ENCODE measurements at regions not wholly inside any gene's neighbourhood (a gene's known extent, or its start where the extent isn't known, plus 50 kb on each side); places are given as distances from the start of the nearest gene placed in this dataset.
A peak's percentile ranks its signal among the peaks of the same experiment; 100 is the strongest.

DNA sequence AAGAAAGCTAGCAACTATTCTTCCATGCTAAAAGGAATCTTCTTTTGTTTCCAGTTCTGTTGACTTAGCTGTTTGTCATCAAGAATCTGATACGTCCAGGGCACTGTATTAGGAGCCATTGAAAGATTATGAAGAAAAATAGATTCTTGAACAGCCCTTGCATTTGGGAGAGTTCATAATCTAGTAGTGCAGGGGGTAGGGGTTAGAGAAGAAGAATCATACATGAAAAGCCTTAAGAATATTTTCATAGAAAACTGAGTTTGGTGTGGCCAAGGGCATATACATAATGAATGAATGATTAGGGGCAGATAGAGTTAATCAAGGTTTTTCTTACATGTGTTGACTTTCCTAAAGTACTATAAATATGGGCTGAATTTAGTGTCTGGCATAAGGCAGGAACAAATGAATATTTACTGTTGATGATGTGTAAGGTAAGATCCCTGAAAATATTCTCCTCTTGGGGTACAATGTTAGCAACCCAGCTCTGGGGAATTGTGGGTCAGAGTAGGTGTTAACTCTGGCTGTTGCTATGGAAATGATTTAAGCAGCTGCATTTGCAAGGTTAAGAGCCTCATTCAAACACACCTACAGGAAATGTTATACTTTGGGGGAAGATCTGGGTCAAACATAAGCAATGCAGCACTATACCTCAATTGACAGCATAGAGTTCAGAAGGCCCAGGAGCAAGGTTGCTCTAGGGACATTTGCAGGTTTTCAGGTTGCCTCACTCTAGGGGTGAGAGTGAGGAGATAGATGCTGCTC lies 667.3 kb upstream of the CITED2 start:
- Histone ChIP-seq H3K36me3 (ENCODE audit: low read depth) (no peaks in the 10 kb centered on the region), H2AFZ (no peak overlapping the region), H3K27ac (no peak overlapping the region), H3F3A (ENCODE audit: insufficient read depth) (peaks cover 26% of the 10 kb centered on the region), H3K4me1 (ENCODE audit: insufficient read depth) (peaks cover 39% of the 10 kb centered on the region), H3K9ac (no peak overlapping the region), H3K27me3 (replicated peaks; ENCODE audit: insufficient read depth) (no peaks in the 10 kb centered on the region), H3K4me3 (no peak overlapping the region), H3K4me2 (ENCODE audit: unreplicated experiment) (no peak overlapping the region), H3K9me3 (ENCODE audit: low read depth) (no peaks in the 10 kb centered on the region), H3K79me2 (ENCODE audit: insufficient read depth) (no peaks in the 10 kb centered on the region), H3K9me2 (ENCODE audit: insufficient read depth) (no peaks in the 10 kb centered on the region), H4K20me1 (ENCODE audit: insufficient read depth) (no peaks in the 10 kb centered on the region)
- 84 to 89% methylated on average over 1 of the region's 1 CpG for WGBS, 2 experiments (ENCODE audit: low coverage in 1 of 2, low lambda C conversion rate in 2 of 2, missing lambda C conversion rate in 2 of 2)
- in situ Hi-C loops (cut with MboI) = no loop called here
- DNase-seq = no peak
- TF ChIP-seq EZH2 (IDR thresholded peaks at IDR 0.05; ENCODE audit: insufficient read depth, poor library complexity, severe bottlenecking) = no peak
- no peak for TF ChIP-seq EZH2phosphoT487 (IDR thresholded peaks at IDR 0.05; ENCODE audit: insufficient read depth, low read depth)

DNA sequence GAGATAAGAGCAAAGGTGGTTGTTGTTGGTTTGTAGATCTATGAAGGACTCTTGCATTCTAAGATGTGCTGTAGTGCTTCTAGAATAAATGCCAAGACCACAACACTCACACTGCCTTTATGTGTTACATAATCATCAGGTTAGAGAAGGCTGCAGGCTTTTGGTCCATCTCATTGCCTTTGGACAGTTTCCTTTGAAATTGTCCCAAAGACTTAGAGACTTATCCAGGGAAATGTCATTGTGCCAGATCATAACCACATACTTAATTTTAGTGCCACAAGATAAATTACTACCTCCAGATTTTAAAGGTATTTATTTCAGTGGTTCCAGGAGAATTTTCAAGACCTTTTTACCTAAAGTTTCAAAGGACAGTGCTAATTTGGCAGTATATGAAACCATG lies 666.6 kb upstream of the CITED2 start:
- no peak overlapping the region for H2AFZ ChIP-seq
- peaks cover 39% of the 10 kb centered on the region for H3K4me1 ChIP-seq (ENCODE audit: insufficient read depth)
- no peaks in the 10 kb centered on the region for H4K20me1 ChIP-seq (ENCODE audit: insufficient read depth)
- no peaks in the 10 kb centered on the region for H3K36me3 ChIP-seq (ENCODE audit: low read depth)
- no peak overlapping the region for H3K4me2 ChIP-seq (ENCODE audit: unreplicated experiment)
- in situ Hi-C loops (cut with MboI) = no loop called here
- DNase-seq = peak; percentile 9
- H3K27me3 ChIP-seq (replicated peaks; ENCODE audit: insufficient read depth) = no peaks in the 10 kb centered on the region
- H3K27ac ChIP-seq = no peak overlapping the region
- H3K4me3 ChIP-seq = no peak overlapping the region
- H3K9me3 ChIP-seq (ENCODE audit: low read depth) = no peaks in the 10 kb centered on the region
- no peaks in the 10 kb centered on the region for H3K79me2 ChIP-seq (ENCODE audit: insufficient read depth)
- peaks cover 26% of the 10 kb centered on the region for H3F3A ChIP-seq (ENCODE audit: insufficient read depth)
- no peaks in the 10 kb centered on the region for H3K9me2 ChIP-seq (ENCODE audit: insufficient read depth)
- H3K9ac ChIP-seq = no peak overlapping the region
- TF ChIP-seq EZH2phosphoT487 (IDR thresholded peaks at IDR 0.05; ENCODE audit: insufficient read depth, low read depth) (no peak), EZH2 (IDR thresholded peaks at IDR 0.05; ENCODE audit: insufficient read depth, poor library complexity, severe bottlenecking) (no peak)

DNA sequence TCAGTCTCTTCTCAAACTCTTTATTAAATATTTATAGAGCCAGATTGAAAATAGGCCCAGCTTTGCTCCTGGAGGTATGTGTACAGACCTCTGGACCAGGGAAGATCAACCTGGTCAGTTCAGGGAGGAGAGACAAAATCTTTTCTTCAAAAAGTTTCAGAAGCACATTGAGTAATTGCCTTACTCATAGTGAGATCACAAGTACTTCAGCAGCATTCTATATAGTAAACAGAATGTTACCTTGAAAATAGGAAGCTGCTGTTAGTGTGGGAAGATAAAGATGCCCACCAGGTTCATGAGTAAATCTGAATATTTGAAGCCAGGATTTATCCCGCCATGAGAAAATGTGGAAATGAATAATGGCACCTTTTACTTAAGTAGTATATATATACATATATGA lies 665.9 kb upstream of the CITED2 start:
- no peaks in the 10 kb centered on the region for H4K20me1 ChIP-seq (ENCODE audit: insufficient read depth)
- no peak overlapping the region for H3K9ac ChIP-seq
- no peak for TF ChIP-seq EZH2 (IDR thresholded peaks at IDR 0.05; ENCODE audit: insufficient read depth, poor library complexity, severe bottlenecking)
- no peak for TF ChIP-seq EZH2phosphoT487 (IDR thresholded peaks at IDR 0.05; ENCODE audit: insufficient read depth, low read depth)
- 58 to 67% methylated on average over 1 of the region's 1 CpG for WGBS, 2 experiments (ENCODE audit: low coverage in 1 of 2, low lambda C conversion rate in 2 of 2, missing lambda C conversion rate in 2 of 2)
- no peaks in the 10 kb centered on the region for H3K79me2 ChIP-seq (ENCODE audit: insufficient read depth)
- no peak overlapping the region for H3K27ac ChIP-seq
- in situ Hi-C loops (cut with MboI) = no loop called here
- H3K9me2 ChIP-seq (ENCODE audit: insufficient read depth) = no peaks in the 10 kb centered on the region
- no peak overlapping the region for H3K4me2 ChIP-seq (ENCODE audit: unreplicated experiment)
- no peaks in the 10 kb centered on the region for H3K9me3 ChIP-seq (ENCODE audit: low read depth)
- peak; percentile 59 for DNase-seq
- peaks cover 26% of the 10 kb centered on the region for H3F3A ChIP-seq (ENCODE audit: insufficient read depth)
- H3K36me3 ChIP-seq (ENCODE audit: low read depth) = no peaks in the 10 kb centered on the region
- no peak overlapping the region for H3K4me3 ChIP-seq
- peaks cover 39% of the 10 kb centered on the region for H3K4me1 ChIP-seq (ENCODE audit: insufficient read depth)
- H3K27me3 ChIP-seq (replicated peaks; ENCODE audit: insufficient read depth) = no peaks in the 10 kb centered on the region
- H2AFZ ChIP-seq = no peak overlapping the region

DNA sequence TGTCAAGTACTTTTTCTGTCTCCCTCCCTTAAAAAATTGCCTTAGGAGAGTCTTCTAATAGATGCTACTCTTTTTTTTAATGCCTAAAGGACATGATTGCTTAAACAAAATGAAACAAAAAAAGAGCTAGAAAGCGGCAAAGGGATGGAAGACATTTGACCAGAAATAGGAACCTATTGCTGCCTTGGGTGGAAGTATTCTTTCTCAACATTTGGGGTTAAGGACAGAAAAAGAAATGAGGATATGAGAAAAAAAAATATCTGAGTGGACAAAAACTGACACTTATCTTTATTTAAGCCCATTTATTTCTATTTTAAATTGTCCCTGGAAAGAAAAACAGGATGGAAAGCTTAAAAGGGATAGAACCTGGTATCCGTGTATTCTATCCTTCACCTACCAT lies 664.9 kb upstream of the CITED2 start:
- 96 to 100% methylated on average over 2 of the region's 2 CpGs for WGBS, 2 experiments (ENCODE audit: low coverage in 1 of 2, low lambda C conversion rate in 2 of 2, missing lambda C conversion rate in 2 of 2)
- Histone ChIP-seq H3K9me2 (ENCODE audit: insufficient read depth) (no peaks in the 10 kb centered on the region), H3K9ac (no peak overlapping the region), H3K79me2 (ENCODE audit: insufficient read depth) (no peaks in the 10 kb centered on the region), H3K4me1 (ENCODE audit: insufficient read depth) (peaks cover 38% of the 10 kb centered on the region), H3K4me2 (ENCODE audit: unreplicated experiment) (no peak overlapping the region), H4K20me1 (ENCODE audit: insufficient read depth) (no peaks in the 10 kb centered on the region), H3K27ac (no peak overlapping the region), H3K9me3 (ENCODE audit: low read depth) (no peaks in the 10 kb centered on the region), H3K4me3 (no peak overlapping the region), H3K36me3 (ENCODE audit: low read depth) (no peaks in the 10 kb centered on the region), H3F3A (ENCODE audit: insufficient read depth) (peaks cover 26% of the 10 kb centered on the region), H2AFZ (no peak overlapping the region), H3K27me3 (replicated peaks; ENCODE audit: insufficient read depth) (no peaks in the 10 kb centered on the region)
- TF ChIP-seq EZH2phosphoT487 (IDR thresholded peaks at IDR 0.05; ENCODE audit: insufficient read depth, low read depth) (no peak), EZH2 (IDR thresholded peaks at IDR 0.05; ENCODE audit: insufficient read depth, poor library complexity, severe bottlenecking) (no peak)
- DNase-seq = no peak
- in situ Hi-C loops (cut with MboI) = no loop called here

DNA sequence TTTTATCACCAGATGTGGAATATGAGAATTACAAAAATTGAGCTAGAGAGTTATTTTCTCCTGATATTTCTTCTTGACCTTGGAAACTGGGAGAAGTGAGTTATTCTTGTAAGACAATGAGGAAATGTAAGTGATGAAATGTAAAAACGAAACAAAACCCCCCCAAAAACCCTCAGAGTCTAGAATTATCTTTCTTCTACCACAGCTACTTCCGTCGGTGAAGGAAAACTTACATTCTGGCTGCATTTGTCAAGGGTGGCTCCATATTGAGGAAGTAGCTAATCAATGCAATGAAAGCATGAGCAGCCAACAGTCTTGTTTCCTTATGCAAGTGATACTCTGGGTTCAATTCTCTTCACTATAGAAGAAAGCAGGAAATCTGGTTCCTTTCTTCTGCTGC lies 661.7 kb upstream of the CITED2 start:
- Histone ChIP-seq H3K27me3 (replicated peaks; ENCODE audit: insufficient read depth) (no peaks in the 10 kb centered on the region), H3K27ac (no peak overlapping the region), H3K4me2 (ENCODE audit: unreplicated experiment) (no peak overlapping the region), H3K4me1 (ENCODE audit: insufficient read depth) (peaks cover 12% of the 10 kb centered on the region), H3K79me2 (ENCODE audit: insufficient read depth) (no peaks in the 10 kb centered on the region), H2AFZ (no peak overlapping the region), H3F3A (ENCODE audit: insufficient read depth) (no peaks in the 10 kb centered on the region), H3K9me3 (ENCODE audit: low read depth) (no peaks in the 10 kb centered on the region), H4K20me1 (ENCODE audit: insufficient read depth) (no peaks in the 10 kb centered on the region), H3K9ac (no peak overlapping the region), H3K9me2 (ENCODE audit: insufficient read depth) (no peaks in the 10 kb centered on the region), H3K4me3 (no peak overlapping the region), H3K36me3 (ENCODE audit: low read depth) (no peaks in the 10 kb centered on the region)
- no peak for DNase-seq
- TF ChIP-seq EZH2 (IDR thresholded peaks at IDR 0.05; ENCODE audit: insufficient read depth, poor library complexity, severe bottlenecking) = no peak
- TF ChIP-seq EZH2phosphoT487 (IDR thresholded peaks at IDR 0.05; ENCODE audit: insufficient read depth, low read depth) = no peak
- 61 to 67% methylated on average over 3 of the region's 3 CpGs for WGBS, 2 experiments (ENCODE audit: low coverage in 1 of 2, low lambda C conversion rate in 2 of 2, missing lambda C conversion rate in 2 of 2)
- in situ Hi-C loops (cut with MboI) = no loop called here

Measured in GM23248 (cell line).